ENCODE measurements at regions not wholly inside any gene's neighbourhood (a gene's known extent, or its start where the extent isn't known, plus 50 kb on each side); places are given as distances from the start of the nearest gene placed in this dataset.

- TF ChIP-seq, protein P1, sequence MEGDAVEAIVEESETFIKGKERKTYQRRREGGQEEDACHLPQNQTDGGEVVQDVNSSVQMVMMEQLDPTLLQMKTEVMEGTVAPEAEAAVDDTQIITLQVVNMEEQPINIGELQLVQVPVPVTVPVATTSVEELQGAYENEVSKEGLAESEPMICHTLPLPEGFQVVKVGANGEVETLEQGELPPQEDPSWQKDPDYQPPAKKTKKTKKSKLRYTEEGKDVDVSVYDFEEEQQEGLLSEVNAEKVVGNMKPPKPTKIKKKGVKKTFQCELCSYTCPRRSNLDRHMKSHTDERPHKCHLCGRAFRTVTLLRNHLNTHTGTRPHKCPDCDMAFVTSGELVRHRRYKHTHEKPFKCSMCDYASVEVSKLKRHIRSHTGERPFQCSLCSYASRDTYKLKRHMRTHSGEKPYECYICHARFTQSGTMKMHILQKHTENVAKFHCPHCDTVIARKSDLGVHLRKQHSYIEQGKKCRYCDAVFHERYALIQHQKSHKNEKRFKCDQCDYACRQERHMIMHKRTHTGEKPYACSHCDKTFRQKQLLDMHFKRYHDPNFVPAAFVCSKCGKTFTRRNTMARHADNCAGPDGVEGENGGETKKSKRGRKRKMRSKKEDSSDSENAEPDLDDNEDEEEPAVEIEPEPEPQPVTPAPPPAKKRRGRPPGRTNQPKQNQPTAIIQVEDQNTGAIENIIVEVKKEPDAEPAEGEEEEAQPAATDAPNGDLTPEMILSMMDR (conservative IDR thresholded peaks at IDR 0.05; ENCODE audit: low read depth, low read length): no peak
- TF ChIP-seq POLR2A (IDR thresholded peaks at IDR 0.05; ENCODE audit: low read depth, low read length) (no peak), MXI1 (IDR thresholded peaks at IDR 0.05; ENCODE audit: borderline replicate concordance, low read depth, low read length) (no peak), FOS (IDR thresholded peaks at IDR 0.05; ENCODE audit: low read depth, low read length) (no peak), CEBPB (IDR thresholded peaks at IDR 0.05; ENCODE audit: low read depth, low read length) (no peak), RAD21 (IDR thresholded peaks at IDR 0.05; ENCODE audit: low read length) (no peak), SMC3 (IDR thresholded peaks at IDR 0.05; ENCODE audit: low read depth, low read length) (no peak), MAZ (IDR thresholded peaks at IDR 0.05; ENCODE audit: borderline replicate concordance, low read depth, low read length) (no peak), RCOR1 (IDR thresholded peaks at IDR 0.05; ENCODE audit: insufficient replicate concordance, low read length) (no peak), NFE2L2 (IDR thresholded peaks at IDR 0.05; ENCODE audit: low read depth, low read length) (no peak), CHD1 (IDR thresholded peaks at IDR 0.05; ENCODE audit: low read depth, low read length) (no peak), RFX5 (IDR thresholded peaks at IDR 0.05; ENCODE audit: low read depth, low read length) (no peak)
- TF ChIP-seq, protein P2, sequence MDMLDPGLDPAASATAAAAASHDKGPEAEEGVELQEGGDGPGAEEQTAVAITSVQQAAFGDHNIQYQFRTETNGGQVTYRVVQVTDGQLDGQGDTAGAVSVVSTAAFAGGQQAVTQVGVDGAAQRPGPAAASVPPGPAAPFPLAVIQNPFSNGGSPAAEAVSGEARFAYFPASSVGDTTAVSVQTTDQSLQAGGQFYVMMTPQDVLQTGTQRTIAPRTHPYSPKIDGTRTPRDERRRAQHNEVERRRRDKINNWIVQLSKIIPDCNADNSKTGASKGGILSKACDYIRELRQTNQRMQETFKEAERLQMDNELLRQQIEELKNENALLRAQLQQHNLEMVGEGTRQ (IDR thresholded peaks at IDR 0.05; ENCODE audit: low read depth, low read length): no peak
- TF ChIP-seq, protein P3, sequence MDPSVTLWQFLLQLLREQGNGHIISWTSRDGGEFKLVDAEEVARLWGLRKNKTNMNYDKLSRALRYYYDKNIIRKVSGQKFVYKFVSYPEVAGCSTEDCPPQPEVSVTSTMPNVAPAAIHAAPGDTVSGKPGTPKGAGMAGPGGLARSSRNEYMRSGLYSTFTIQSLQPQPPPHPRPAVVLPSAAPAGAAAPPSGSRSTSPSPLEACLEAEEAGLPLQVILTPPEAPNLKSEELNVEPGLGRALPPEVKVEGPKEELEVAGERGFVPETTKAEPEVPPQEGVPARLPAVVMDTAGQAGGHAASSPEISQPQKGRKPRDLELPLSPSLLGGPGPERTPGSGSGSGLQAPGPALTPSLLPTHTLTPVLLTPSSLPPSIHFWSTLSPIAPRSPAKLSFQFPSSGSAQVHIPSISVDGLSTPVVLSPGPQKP (IDR thresholded peaks at IDR 0.05; ENCODE audit: borderline replicate concordance, low read depth, low read length): no peak
These were observed 87.6 kb downstream of the DRAM2 start for GRCh38 chr1:111052246-111052645.

All from IMR-90 (cell line).